NCI-H2107 (cell line): ENCODE measurements at regions not wholly inside any gene's neighbourhood (a gene's known extent, or its start where the extent isn't known, plus 50 kb on each side); places are given as distances from the start of the nearest gene placed in this dataset.
"Not testable (repeated sequence)": the region's sequence is repeated elsewhere in the genome, so short reads cannot be mapped to it uniquely, and the experiment has no call there.

Source experiments
- DNase-seq: peaks from one replicate; lab custom pipeline; 2025; lab: John Stamatoyannopoulos, UW

DNA sequence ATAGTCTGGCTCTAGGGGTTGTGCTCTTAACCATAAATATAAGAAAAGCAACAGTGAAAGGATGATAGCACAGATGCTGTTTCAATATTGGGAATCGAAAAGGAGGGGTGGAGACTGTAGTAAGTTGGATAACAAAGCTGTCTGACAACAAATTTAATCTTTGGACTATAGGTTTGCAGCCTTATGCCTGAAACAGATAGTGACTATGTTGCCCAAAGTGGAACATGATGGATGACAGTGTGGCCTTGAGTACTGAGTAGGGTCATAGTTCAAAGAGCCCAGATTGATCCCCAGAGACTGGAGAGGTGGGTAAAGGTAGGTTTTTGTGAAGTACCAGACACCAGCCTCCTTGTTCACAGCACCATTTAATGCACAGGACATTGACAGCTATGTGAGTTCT, 144.0 kb upstream of the PALMD start:
- no peak for DNase-seq

DNA sequence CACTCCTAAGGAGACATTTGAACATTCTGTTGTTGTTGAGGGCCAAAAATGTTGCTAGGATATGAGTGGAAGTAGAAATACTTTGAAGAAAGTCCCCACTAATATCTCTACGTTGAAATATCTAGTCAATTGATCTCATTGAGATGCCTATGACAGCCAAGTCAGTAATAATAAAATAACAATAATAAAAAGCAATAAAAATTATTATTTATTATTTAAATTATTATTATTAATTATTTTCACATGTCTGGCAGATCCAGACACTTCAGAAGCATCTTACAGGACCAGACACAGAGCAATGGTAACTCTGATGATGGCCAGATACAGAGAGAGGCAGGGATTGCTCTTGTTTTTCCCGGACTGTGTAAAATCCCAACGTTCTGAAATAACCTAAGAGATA, 143.5 kb upstream of the PALMD start:
- no peak for DNase-seq

DNA sequence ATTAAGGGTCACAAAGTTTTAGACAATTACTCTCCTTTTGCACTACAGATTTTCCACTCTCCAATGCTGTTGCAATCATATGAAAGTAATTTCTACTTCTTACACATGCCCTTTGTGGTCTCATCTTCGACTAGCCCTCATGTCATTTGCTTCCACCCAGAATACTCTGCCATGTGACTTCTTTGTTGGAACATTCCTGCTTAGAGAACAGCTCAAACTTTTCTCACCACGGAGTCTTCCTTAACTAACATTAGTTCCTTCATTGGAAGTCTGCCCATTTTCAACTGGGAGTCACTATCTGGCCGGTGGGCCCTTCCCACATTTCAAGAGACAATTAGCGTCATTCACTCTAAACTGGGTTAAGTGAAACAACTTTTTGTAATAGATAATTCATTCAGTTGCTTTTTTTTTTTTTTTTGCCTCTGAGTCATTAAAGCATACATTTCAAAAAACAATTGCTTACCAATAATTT, 142.6 kb upstream of the PALMD start:
- DNase-seq, result no peak

DNA sequence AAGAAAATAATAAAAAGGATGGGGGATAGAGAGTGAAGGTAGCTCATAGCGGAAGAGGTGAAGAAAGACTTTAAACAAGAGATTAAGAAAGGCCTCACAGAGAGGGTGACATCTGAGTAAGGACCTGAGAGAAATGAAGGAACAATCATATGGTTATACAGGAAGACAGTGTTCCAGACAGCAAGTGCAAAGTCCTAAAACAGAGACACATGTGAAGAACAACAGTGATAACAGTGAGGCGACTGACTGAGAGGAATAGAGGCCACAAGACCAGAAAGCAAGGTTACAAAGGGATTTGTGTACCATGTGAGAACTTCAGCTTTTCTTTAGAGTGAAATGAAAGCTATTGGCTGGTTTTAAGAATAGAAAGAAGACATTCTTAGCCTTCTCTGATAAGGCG, 141.6 kb upstream of the PALMD start:
- no peak for DNase-seq

DNA sequence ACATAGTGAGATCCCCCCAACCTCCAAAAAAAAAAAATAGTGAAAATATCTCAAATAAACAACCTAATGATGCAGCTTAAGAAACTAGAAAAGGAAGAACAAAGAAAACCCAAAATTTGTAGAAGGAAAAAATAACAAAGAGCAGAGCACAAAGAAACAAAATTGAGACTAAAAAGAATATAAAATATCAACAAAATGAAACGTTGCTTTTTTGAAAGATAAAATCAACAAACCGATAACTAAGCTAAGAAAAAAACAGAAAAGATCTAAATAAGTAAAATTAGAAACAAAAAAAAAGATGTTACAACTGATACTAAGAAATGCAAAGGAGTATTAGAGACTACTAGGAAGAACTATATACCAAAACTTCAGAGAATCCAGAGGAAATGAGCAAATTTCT, 139.3 kb upstream of the PALMD start:
- DNase-seq, result no peak

DNA sequence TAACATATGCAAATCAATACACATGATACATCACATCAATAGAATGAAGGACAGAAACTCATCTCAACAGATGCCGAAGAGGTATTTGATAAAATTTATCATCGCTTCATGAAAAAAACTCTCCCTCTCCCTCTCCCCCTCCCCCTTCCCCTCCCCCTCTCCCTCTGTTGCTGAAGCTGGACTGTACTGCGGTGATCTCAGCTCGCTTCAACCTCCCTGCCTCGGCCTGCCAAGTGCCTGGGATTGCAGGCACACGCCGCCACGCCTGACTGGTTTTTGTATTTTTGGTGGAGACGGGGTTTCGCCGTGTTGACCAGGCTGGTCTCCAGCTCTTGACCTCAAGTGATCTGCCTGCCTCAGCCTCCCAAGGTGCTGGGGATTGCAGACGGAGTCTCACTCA, 138.5 kb upstream of the PALMD start:
- DNase-seq, result not testable (repeated sequence)

DNA sequence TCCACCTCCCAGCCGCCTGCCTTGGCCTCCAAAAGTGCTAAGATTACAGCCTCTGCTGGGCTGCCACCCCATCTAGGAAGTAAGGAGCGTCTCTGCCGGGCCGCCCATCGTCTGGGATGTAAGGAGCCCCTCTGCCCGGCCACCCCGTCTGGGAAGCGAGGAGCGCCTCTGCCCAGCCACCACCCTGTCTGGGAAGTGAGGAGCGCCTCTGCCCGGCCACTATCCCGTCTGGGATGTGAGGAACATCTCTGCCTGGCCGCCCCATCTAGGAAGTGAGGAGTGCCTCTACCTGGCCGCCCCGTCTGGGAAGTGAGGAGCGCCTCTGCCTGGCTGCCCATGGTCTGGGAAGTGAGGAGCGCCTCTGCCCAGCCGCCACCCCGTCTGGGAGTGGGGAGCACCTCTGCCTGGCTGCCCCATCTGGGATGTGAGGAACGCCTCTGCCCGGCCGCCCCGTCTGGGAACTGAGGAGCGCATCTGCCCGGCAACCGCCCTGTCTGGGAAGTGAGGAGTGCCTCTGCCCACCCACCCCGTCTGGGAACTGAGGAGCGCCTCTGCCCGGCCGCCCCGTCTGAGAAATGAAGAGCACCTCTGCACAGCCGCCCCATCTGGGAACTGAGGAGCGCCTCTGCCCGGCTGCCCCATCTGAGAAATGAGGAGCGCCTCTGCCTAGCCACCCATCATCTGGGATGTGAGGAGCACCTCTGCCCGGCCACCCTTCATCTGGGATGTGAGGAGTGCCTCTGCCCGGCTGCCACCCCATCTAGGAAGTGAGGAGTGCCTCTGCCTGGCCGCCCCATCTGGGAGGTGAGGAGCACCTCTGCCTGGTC, 137.8 kb upstream of the PALMD start:
- no peak for DNase-seq

DNA sequence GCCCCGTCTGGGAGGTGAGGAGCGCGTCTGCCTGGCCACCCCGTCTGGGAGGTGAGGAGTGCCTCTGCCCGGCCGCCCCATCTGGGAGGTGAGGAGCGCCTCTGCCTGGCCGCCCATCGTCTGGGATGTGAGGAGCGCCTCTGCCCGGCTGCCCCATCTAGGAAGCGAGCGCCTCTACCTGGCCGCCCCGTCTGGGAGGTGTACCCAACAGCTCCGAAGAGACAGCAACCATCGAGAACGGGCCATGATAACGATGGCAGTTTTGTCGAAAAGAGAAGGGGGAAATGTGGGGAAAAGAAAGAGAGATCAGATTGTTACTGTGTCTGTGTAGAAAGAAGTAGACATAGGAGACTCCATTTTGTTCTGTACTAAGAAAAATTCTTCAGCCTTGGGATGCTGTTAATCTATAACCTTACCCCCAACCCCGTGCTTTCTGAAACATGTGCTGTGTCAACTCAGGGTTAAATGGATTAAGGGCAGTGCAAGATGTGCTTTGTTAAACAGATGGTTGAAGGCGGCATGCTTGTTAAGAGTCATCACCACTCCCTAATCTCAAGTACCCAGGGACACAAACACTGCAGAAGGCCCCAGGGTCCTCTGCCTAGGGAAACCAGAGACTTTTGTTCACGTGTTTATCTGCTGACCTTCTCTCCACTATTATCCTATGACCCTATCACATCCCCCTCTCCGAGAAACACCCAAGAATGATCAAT, 137.0 kb upstream of the PALMD start:
- DNase-seq, result not testable (repeated sequence)

DNA sequence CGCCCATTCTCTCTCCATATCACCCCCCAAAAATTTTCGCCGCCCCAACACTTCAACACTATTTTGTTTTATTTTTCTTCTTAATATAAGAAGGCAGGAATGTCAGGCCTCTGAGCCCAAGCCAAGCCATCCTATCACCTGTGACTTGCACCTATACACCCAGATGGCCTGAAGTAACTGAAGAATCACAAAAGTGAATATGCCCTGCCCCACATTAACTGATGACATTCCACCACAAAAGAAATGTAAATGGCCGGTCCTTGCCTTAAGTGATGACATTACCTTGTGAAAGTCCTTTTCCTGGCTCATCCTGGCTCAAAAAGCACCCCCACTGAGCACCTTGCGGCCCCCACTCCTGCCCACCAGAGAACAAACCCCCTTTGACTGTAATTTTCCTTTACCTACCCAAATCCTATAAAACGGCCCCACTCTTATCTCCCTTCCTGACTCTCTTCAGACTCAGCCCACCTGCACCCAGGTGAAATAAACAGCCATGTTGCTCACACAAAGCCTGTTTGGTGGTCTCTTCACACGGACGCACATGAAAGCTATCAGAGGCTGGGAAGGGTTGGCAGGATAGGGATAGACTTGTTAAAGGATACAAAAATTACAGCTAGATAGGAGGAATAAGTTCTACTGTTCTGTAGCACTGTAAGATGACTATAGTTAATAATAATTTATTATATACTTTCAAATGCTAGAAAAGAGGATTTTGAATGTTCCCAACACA, 130.9 kb upstream of the PALMD start:
- DNase-seq, result not testable (repeated sequence)

DNA sequence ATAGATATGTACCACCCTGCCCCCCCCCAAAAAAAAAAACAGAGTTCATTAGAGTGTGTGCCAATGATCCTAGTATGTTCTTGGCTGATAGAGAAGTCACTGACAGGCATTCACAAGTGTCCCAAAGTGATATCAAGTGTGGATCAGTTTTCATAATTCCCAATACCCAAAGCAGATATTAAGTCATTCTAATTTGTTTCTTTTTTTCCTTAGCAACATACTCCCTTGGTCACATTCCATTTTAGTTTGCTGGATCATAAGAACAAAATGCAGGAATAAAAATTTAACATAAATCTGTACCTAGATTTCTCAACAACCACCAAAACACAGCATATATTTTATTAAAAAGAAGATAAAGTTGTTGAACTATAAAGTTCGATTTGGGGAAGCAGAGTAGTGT, 129.8 kb upstream of the PALMD start:
- DNase-seq, result no peak

DNA sequence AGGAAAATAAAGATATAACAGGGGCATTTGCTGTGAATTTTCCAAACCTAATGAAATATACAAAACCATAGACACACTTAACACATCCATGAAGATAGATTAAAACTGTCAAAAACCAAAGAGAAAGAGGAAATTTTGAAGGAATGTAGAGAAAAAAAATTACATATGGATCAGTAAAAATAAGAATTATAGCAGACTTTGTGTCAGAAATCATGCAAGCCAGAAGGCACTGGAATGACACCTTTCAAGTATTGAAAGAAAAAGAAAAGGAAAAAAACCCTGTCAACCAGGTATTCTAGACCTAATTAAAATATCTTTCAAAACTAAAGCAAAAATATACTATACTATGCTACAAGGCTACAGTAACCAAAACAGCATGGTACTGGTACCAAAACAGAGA, 125.8 kb upstream of the PALMD start:
- no peak for DNase-seq

DNA sequence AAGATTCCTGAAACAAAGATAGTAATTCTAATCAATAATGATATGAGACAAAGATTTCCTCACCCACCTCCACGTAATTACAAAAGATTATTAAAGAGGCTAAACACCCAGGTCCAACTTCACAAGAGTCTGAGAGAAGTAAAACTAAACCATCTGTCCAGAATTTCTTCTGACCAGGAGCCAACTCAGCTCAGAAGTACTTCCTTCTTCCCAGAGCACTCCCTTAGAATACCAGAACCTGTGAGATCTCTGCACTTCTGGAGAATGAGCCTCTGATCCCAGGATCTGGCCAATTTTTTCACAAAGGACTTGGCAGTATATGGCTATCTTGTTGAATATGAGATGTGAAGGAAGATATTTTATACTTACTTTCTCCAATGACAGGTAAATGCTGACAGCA, 120.6 kb upstream of the PALMD start:
- no peak for DNase-seq

DNA sequence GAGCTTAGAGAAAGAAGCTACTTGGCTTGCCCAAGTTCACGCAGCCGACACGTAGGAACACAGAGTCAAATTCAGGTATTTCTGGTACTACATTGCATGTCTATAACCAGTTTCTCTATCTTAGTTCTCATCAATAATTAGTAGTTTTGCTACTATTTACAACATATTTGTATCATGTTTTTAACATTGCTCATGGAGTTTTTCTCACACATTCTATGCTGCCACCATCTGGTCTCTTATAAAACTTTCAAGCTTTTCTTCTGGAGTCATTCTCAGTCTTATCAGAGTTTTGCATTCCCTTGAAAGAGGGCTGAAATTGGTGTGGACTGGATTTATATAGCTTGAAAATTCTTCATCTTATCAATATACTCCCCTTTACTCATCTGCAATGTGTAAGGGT, 118.8 kb upstream of the PALMD start:
- DNase-seq, result no peak

DNA sequence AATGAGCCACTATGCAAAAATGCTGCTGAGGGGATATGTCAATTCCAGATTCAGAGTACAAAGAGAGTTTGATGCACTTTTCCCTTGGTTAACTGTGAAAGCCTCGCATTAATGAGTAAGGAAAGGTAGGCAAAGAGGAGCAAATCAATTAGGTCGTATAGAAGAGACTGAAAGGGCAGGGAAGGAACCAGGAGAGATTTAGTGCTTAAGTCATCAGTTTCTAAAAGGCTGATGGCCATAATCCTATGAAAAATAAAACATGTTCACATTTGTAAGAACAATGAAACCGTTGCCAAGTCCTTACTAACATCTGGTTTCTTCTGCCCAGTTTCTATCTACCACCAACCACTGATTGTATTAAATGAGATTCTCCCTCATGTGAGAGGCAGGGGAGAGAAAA, 118.4 kb upstream of the PALMD start:
- DNase-seq, result no peak

DNA sequence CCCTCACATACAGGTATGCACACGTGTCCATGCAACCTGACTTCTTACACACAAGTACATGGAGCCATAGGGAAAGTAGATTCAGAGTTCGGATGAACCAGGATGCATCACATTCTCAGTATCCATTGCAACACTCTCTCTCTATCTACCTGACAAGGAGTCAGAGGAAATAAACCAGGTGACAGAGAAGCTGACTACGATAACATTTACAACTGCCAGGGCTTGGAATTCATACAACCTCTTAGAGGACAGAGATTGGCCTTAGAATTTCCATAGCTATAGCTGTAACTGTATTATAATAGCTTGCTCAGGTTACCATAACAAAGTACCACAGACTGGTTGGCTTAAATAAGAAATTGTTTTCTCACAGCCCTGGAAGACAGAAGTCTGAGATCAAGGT, 116.9 kb upstream of the PALMD start:
- DNase-seq, result no peak

DNA sequence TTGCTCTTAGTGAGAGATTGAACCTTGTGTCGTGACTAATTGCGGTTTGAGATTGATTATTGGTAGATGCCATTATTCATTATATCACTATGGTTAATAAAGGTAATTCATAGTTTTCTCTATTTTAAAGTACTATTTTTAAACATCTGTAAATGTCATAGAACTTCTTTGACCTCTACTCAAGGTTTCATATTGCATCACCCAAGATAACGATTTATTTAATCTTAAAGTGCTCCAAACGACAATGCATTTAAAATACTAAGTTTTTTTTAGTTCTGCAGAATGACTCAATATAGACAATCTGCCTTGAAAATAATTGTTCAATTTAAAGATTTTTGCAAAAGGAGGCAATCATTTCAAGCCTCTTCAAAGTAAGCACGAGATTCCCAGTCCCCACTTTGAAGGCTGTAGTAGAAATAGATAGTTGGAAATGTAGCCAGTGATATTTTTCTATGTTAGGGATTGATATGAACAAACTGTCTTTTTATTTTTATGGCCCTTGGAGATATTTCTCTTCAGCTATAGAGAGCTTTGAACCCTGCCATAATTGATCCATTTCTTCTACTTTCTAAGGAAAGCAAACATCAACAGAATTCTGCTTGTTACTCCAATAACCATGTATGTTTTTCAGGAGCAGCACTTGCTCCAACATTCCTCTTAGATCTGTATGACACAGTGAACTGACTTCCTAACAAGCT, 114.2 kb upstream of the PALMD start:
- DNase-seq, result no peak

DNA sequence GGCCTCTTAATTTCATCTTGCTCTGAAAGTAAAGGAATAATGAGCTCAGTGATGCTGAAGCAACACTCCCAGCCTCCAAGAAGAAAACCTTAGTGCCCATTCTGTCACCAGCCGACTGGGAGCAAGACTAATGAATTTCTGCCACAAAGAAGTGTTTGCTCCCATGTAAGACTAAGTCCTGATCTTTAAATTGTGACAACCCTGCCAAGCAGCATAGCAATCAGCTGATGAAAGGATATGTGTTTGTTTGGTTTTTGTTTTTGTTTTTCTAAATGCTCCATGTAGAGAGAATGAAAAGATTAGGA, 113.7 kb upstream of the PALMD start:
- no peak for DNase-seq

DNA sequence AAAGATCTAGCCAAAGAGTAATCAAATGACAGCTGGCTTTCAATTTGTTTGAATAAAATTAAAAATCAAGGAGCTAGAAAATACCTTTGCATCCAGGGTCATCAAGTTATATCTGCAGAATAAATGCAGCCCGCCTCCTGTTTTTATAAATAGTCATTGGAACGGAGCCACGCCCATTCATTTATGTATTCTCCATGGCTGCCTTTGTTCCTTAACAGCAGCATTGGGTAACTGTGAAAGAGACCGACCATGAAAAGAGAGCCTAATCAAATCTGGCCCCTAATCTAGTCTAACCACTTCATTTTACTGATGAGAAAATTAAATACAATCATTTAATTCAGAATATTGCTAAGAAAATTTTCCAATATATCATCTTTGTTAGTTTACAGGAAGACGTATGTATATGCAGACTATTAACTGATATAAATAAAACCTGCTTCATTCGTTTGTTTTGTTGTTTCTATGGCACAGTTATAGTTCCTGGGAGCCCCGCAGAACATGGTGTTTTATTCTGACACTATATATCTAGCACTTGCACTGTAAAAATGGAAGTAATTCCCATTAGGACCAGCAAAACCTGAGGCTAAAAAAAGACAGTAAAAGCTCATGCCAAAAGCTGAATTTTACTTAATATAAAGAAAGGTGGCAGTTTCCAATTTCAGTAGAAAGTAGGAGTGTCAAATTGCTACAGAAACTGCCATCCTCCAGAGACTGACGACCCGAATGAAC, 111.8 kb upstream of the PALMD start:
- no peak for DNase-seq

DNA sequence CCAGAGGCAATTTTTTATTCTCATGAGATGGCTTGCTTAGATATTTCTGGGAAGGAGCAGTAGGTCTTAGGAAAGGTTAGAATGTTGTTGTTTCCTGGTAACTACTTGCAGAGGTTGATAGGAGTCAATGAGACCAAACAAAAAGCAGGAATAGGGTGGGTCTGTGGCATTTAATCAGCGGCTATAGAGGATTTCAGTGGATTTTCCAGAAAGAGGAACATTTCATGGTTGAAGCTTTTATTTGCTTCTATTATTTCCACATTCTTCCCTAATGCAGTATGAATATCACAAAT, 111.3 kb upstream of the PALMD start:
- no peak for DNase-seq

DNA sequence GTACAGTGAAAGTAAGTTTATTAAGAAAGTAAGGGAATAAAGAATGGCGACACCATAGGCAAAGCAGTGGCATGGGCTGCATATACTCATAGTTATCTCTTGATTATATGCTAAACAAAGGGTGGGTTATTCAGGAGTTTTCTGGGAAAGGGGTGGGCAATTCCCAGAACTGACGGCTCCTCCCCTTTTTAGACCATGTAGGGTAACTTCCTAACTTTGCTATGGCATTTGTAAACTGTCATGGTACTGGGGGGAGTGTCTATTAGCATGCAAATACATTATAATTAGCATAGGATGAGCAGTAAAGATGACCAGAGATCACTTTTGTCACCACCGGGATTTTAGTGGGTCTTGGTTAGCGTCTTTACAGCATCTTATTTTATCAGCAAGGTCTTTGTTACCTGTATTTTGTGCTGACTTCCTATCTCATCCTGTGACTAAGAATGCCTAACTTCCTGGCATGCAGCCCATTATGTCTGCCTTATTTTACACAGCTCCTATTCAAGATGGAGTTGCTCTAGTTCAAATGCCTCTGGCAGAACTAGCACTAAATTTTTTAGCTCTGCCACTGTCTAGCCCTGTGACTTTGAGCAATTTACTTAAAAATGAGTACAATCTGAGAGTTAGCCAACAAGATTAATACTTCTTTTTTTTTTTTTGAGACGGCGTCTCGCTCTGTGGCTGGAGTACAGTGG, 110.3 kb upstream of the PALMD start:
- no peak for DNase-seq

DNA sequence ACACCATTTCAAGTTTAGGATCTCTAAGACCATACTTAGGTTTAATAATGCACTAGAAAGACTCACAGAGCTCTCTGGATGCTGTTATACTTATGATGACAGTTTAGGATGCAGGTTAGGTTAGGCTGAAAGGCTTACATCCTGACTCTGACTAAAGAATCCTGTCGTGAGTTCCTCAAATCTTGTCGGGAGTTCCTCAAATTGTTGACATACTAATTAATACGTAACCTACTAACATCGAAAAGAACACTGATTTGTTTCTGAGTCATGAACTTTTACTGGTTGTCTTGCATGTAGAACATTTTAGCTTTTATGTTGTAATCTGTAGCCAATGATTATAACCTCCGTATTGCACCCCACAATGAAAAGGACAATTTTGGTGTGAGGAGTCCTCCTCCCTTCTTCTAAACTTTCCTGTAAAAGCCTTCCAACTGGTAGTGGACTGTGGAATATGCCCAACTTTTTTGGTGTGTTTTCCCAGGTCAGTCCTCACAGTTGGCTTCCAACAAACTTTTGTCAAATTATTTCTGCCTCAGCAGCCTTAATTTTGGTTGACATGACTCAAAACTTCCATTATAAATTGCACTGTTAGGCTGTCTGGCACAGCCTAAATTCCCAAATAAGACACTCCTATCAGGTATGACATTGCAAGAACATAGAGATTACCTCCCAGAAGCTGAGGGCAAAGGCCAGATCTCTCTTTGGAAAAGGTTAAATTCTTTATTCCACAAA, 107.9 kb upstream of the PALMD start:
- DNase-seq, result no peak
